ENCODE measurements at regions not wholly inside any gene's neighbourhood (a gene's known extent, or its start where the extent isn't known, plus 50 kb on each side); places are given as distances from the start of the nearest gene placed in this dataset.

DNA sequence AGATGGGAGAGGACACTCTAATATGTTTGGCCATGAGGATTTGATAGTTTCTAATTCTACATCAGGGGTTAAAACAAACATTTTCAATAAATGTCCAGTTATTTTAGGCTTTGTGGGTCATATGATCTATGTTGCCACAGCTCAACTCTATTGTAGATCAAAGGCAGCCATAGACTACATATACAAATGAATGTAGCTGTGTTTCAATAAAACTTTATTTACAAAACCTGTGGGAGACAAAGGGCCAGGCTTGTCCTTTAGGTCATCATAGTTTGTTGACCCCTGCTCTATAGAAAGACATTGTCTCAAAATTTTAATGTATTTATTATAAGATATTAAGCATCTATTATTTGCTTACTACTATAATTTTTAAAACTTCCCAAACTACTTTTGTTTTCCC is 325.4 kb upstream of the MEF2C start:
- CTCF ChIA-PET (ENCODE audit: unreplicated experiment), result no interaction called here
- Histone ChIP-seq H3K36me3 (ENCODE audit: insufficient read depth, low read length) (no peaks in the 10 kb centered on the region), H4K20me1 (ENCODE audit: insufficient read depth, low read length) (no peaks in the 10 kb centered on the region), H3K27ac (ENCODE audit: low read depth, low read length, poor library complexity, severe bottlenecking) (no peak overlapping the region), H3K4me2 (ENCODE audit: low read length) (no peak overlapping the region), H3K9me2 (ENCODE audit: insufficient read depth, low read length) (no peaks in the 10 kb centered on the region), H3K9me3 (ENCODE audit: low read length) (no peaks in the 10 kb centered on the region), H2AFZ (ENCODE audit: low read length) (no peak overlapping the region), H3K4me1 (ENCODE audit: insufficient read depth, low read length, poor library complexity, severe bottlenecking) (no peaks in the 10 kb centered on the region), H3K79me2 (ENCODE audit: insufficient read depth, low read depth, low read length) (no peaks in the 10 kb centered on the region), H3K4me3 (ENCODE audit: low read depth, low read length, poor library complexity, severe bottlenecking) (no peak overlapping the region)
- no TSS peak for BruUV-seq (replicated peaks)
- intact Hi-C loops (cut with micrococcal nuclease; ENCODE audit: unreplicated experiment), result no loop called here
- no peak for TF ChIP-seq EZH2phosphoT487 (IDR thresholded peaks at IDR 0.05; ENCODE audit: borderline replicate concordance, low read depth, low read length)
- TF ChIP-seq, protein P1, sequence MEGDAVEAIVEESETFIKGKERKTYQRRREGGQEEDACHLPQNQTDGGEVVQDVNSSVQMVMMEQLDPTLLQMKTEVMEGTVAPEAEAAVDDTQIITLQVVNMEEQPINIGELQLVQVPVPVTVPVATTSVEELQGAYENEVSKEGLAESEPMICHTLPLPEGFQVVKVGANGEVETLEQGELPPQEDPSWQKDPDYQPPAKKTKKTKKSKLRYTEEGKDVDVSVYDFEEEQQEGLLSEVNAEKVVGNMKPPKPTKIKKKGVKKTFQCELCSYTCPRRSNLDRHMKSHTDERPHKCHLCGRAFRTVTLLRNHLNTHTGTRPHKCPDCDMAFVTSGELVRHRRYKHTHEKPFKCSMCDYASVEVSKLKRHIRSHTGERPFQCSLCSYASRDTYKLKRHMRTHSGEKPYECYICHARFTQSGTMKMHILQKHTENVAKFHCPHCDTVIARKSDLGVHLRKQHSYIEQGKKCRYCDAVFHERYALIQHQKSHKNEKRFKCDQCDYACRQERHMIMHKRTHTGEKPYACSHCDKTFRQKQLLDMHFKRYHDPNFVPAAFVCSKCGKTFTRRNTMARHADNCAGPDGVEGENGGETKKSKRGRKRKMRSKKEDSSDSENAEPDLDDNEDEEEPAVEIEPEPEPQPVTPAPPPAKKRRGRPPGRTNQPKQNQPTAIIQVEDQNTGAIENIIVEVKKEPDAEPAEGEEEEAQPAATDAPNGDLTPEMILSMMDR (conservative IDR thresholded peaks at IDR 0.05; ENCODE audit: low read length), result no peak
- no peak for DNase-seq (ENCODE audit: low spot score)
- POLR2A ChIA-PET, result interaction anchor here (1.1 kb wide), 1 partner anchor 8 kb away, joined by 3 read pairs; no protein-coding TSS in a partner anchor

DNA sequence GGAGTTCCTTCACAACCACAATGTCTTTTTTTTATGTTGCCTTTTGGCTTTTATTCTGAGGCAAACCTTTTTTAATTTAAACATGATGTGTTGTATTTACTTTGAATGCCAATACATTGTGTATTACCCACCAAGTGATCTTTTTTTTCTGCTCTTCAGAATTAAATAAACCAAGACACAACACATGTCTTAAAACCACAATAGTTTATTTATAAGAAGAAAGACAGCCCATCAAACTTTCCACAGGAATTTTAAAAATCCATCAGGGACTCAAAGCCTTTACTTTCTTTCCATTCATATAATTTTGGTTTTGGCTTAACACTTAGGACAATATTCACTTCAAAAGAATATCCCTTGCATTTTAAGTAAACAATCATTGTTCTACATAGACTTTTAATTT is 321.8 kb upstream of the MEF2C start:
- ChIA-PET POLR2A (interaction anchor here (0.8 kb wide), 1 partner anchor 29 kb away, joined by 3 read pairs; no protein-coding TSS in a partner anchor), CTCF (ENCODE audit: unreplicated experiment) (no interaction called here)
- no peaks in the 10 kb centered on the region for H4K20me1 ChIP-seq (ENCODE audit: insufficient read depth, low read length)
- no peak overlapping the region for H2AFZ ChIP-seq (ENCODE audit: low read length)
- no TSS peak for BruUV-seq (replicated peaks)
- no peaks in the 10 kb centered on the region for H3K36me3 ChIP-seq (ENCODE audit: insufficient read depth, low read length)
- H3K4me1 ChIP-seq (ENCODE audit: insufficient read depth, low read length, poor library complexity, severe bottlenecking), result no peaks in the 10 kb centered on the region
- intact Hi-C loops (cut with micrococcal nuclease; ENCODE audit: unreplicated experiment), result no loop called here
- H3K9me2 ChIP-seq (ENCODE audit: insufficient read depth, low read length), result no peaks in the 10 kb centered on the region
- no peak overlapping the region for H3K27ac ChIP-seq (ENCODE audit: low read depth, low read length, poor library complexity, severe bottlenecking)
- no peaks in the 10 kb centered on the region for H3K79me2 ChIP-seq (ENCODE audit: insufficient read depth, low read depth, low read length)
- DNase-seq (ENCODE audit: low spot score), result no peak
- H3K4me3 ChIP-seq (ENCODE audit: low read depth, low read length, poor library complexity, severe bottlenecking), result no peak overlapping the region
- TF ChIP-seq, protein P1 (conservative IDR thresholded peaks at IDR 0.05; ENCODE audit: low read length), result no peak
- no peak for TF ChIP-seq EZH2phosphoT487 (IDR thresholded peaks at IDR 0.05; ENCODE audit: borderline replicate concordance, low read depth, low read length)
- H3K9me3 ChIP-seq (ENCODE audit: low read length), result peaks cover 3% of the 10 kb centered on the region; the same call in 1 of the 2 replicates
- no peak overlapping the region for H3K4me2 ChIP-seq (ENCODE audit: low read length)

DNA sequence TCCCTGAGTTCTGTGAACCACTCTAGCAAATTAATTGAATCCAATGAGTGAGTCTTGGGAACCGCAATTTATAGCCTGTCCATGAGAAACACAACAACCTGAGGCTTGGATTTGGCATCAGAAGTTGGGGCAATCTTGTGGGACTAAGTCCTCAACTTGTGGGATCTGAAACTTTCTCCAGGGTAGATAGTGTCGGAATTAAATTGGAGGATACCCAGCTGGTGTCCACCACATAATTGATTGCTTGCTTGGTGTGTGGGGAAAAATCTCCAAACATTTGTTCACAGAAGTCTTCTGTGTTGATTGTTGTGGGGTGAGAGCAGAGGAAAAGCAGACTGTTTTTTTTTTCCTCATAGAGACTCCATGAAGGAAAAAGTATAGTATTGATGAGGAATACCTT is 320.6 kb upstream of the MEF2C start:
- BruUV-seq (replicated peaks), result no TSS peak
- no peaks in the 10 kb centered on the region for H3K9me2 ChIP-seq (ENCODE audit: insufficient read depth, low read length)
- ChIA-PET CTCF (ENCODE audit: unreplicated experiment) (no interaction called here), POLR2A (interaction anchor here (0.6 kb wide), 2 partner anchors 25 to 255 kb away, joined by 3 to 4 read pairs; no protein-coding TSS in a partner anchor)
- H3K36me3 ChIP-seq (ENCODE audit: insufficient read depth, low read length), result no peaks in the 10 kb centered on the region
- TF ChIP-seq, protein P1 (conservative IDR thresholded peaks at IDR 0.05; ENCODE audit: low read length), result no peak
- no peak for TF ChIP-seq EZH2phosphoT487 (IDR thresholded peaks at IDR 0.05; ENCODE audit: borderline replicate concordance, low read depth, low read length)
- no peak overlapping the region for H3K4me2 ChIP-seq (ENCODE audit: low read length)
- H4K20me1 ChIP-seq (ENCODE audit: insufficient read depth, low read length), result no peaks in the 10 kb centered on the region
- intact Hi-C loops (cut with micrococcal nuclease; ENCODE audit: unreplicated experiment), result no loop called here
- H3K9me3 ChIP-seq (ENCODE audit: low read length), result peaks cover 9% of the 10 kb centered on the region; the same call in 1 of the 2 replicates
- no peak for DNase-seq (ENCODE audit: low spot score)
- no peaks in the 10 kb centered on the region for H3K79me2 ChIP-seq (ENCODE audit: insufficient read depth, low read depth, low read length)
- no peaks in the 10 kb centered on the region for H3K4me1 ChIP-seq (ENCODE audit: insufficient read depth, low read length, poor library complexity, severe bottlenecking)
- no peak overlapping the region for H3K27ac ChIP-seq (ENCODE audit: low read depth, low read length, poor library complexity, severe bottlenecking)
- H2AFZ ChIP-seq (ENCODE audit: low read length), result no peak overlapping the region
- no peak overlapping the region for H3K4me3 ChIP-seq (ENCODE audit: low read depth, low read length, poor library complexity, severe bottlenecking)

Data from OCI-LY7 (cell line).